GM19397 (cell line): ENCODE measurements at regions not wholly inside any gene's neighbourhood (a gene's known extent, or its start where the extent isn't known, plus 50 kb on each side); places are given as distances from the start of the nearest gene placed in this dataset.
"Not testable (repeated sequence)": the region's sequence is repeated elsewhere in the genome, so short reads cannot be mapped to it uniquely, and the experiment has no call there.

ENCODE experiments used
- ATAC-seq: cut with Tn5 transposase; IDR thresholded peaks from one replicate; pipeline ENCODE4 v1.9.1; 2021; ENCODE audit warnings: mild to moderate bottlenecking, moderate library complexity; ENCODE audit not compliant: unreplicated experiment

GRCh38 chr12:126390969-126391566, 1325.8 kb downstream of the AACS start:
- no peak for ATAC-seq

GRCh38 chr12:126396536-126396935, 1331.3 kb downstream of the AACS start:
- no peak for ATAC-seq

- no peak for ATAC-seq
Measured at GRCh38 chr12:126397071-126397581, 1331.9 kb downstream of the AACS start.

GRCh38 chr12:126397660-126398059, 1332.4 kb downstream of the AACS start:
- ATAC-seq, result no peak

- no peak for ATAC-seq
Measured at GRCh38 chr12:126400831-126401230, 1335.6 kb downstream of the AACS start.

GRCh38 chr12:126404293-126404881, 1339.2 kb downstream of the AACS start:
- ATAC-seq, result no peak

GRCh38 chr12:126418400-126418799, 1353.2 kb downstream of the AACS start:
- no peak for ATAC-seq

- ATAC-seq, result no peak
Measured at GRCh38 chr12:126419131-126419530, 1353.9 kb downstream of the AACS start.

GRCh38 chr12:126424696-126425095, 1359.5 kb downstream of the AACS start:
- ATAC-seq, result no peak

- no peak for ATAC-seq
Measured at GRCh38 chr12:126425264-126425663, 1360.0 kb downstream of the AACS start.

- ATAC-seq, result no peak
Measured at GRCh38 chr12:126428769-126429168, 1363.5 kb downstream of the AACS start.

- ATAC-seq, result no peak
Measured at GRCh38 chr12:126430921-126431320, 1365.7 kb downstream of the AACS start.

GRCh38 chr12:126431767-126432166, 1366.5 kb downstream of the AACS start:
- no peak for ATAC-seq

- ATAC-seq, result no peak
Measured at GRCh38 chr12:126432780-126433179, 1367.5 kb downstream of the AACS start.

GRCh38 chr12:126434412-126434985, 1369.3 kb downstream of the AACS start:
- ATAC-seq, result no peak

GRCh38 chr12:126436041-126436440, 1370.8 kb downstream of the AACS start:
- no peak for ATAC-seq

GRCh38 chr12:126437934-126438333, 1372.7 kb downstream of the AACS start:
- no peak for ATAC-seq

GRCh38 chr12:126443977-126444376, 1378.7 kb downstream of the AACS start:
- no peak for ATAC-seq

GRCh38 chr12:126447346-126447745, 1382.1 kb downstream of the AACS start:
- ATAC-seq, result no peak

GRCh38 chr12:126451809-126452208, 1386.6 kb downstream of the AACS start:
- no peak for ATAC-seq

GRCh38 chr12:126452686-126453085, 1387.5 kb downstream of the AACS start:
- ATAC-seq, result not testable (repeated sequence)

GRCh38 chr12:126454581-126454980, 1389.3 kb downstream of the AACS start:
- ATAC-seq, result no peak
